DND-41 (cell line): ENCODE measurements at regions not wholly inside any gene's neighbourhood (a gene's known extent, or its start where the extent isn't known, plus 50 kb on each side); places are given as distances from the start of the nearest gene placed in this dataset.

Experiments
- EZH2 ChIP-seq: IDR thresholded peaks from 3 replicates; pipeline ENCODE4 v1.6.1; 2012; ENCODE audit warnings: borderline replicate concordance, low read depth, mild to moderate bottlenecking, moderate library complexity, low read length, inconsistent platforms; ENCODE audit not compliant: severe bottlenecking
- TF ChIP-seq, protein P1 (sequence below): IDR thresholded peaks from 2 replicates; pipeline ENCODE4 v1.5.1; 2012; ENCODE audit warnings: borderline replicate concordance, low read length, moderate library complexity, mild to moderate bottlenecking; ENCODE audit not compliant: poor library complexity, severe bottlenecking; ENCODE audit errors: extremely low read depth

DNA sequence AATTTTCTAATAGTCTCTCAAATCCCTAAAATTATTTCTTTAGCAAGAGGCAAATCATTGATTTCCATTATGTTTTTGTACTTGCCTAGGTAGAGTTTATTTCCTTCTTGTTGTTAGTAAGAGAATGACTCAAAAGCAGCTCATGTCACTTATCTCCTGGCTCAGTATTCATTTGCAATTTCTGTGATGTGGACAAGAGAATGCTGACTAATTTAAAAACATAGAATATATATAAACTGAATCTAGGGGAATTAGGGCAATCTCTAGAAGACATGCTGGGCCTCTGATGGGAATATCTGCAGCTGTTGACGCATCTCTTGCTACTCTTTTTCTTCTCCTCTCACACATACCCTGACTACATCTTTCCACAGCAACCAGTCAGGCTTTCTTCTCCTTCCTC, 130.8 kb upstream of the PRKD1 start:
- TF ChIP-seq, protein P1, sequence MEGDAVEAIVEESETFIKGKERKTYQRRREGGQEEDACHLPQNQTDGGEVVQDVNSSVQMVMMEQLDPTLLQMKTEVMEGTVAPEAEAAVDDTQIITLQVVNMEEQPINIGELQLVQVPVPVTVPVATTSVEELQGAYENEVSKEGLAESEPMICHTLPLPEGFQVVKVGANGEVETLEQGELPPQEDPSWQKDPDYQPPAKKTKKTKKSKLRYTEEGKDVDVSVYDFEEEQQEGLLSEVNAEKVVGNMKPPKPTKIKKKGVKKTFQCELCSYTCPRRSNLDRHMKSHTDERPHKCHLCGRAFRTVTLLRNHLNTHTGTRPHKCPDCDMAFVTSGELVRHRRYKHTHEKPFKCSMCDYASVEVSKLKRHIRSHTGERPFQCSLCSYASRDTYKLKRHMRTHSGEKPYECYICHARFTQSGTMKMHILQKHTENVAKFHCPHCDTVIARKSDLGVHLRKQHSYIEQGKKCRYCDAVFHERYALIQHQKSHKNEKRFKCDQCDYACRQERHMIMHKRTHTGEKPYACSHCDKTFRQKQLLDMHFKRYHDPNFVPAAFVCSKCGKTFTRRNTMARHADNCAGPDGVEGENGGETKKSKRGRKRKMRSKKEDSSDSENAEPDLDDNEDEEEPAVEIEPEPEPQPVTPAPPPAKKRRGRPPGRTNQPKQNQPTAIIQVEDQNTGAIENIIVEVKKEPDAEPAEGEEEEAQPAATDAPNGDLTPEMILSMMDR = no peak
- no peak for TF ChIP-seq EZH2
